GM12878 (cell line): ENCODE measurements at regions not wholly inside any gene's neighbourhood (a gene's known extent, or its start where the extent isn't known, plus 50 kb on each side); places are given as distances from the start of the nearest gene placed in this dataset.

Source experiments
- BRCA1 ChIP-seq: IDR thresholded peaks from 2 replicates; pipeline ENCODE4 v1.6.1; 2011; ENCODE audit warnings: low read depth, low read length, improper control_type of control experiment
- CBFB ChIP-seq: IDR thresholded peaks from 2 replicates; pipeline ENCODE4 v1.6.1; 2016; ENCODE audit warnings: antibody characterized with exemption, low read depth
- CBX5 ChIP-seq: sonication (generic); IDR thresholded peaks from 2 replicates; pipeline ENCODE4 v1.6.1; 2016; ENCODE audit warnings: low read depth, moderate library complexity, mild to moderate bottlenecking, inconsistent platforms
- CHD4 ChIP-seq: fragments of 200-600 bp; sonication (generic); IDR thresholded peaks from 2 replicates; pipeline ENCODE4 v1.6.1; 2016; ENCODE audit warnings: mild to moderate bottlenecking
- IKZF2 ChIP-seq, 2 experiments: fragments of 450-650 bp; IDR thresholded peaks; 2 replicates each; pipeline ENCODE4 v1.6.1; 2017; ENCODE audit warnings: mild to moderate bottlenecking in 2 of 2, moderate library complexity in 2 of 2
- JUND ChIP-seq: IDR thresholded peaks from 2 replicates; pipeline ENCODE4 v1.6.1; 2012; ENCODE audit warnings: low read depth, mild to moderate bottlenecking, low read length, improper control_type of control experiment, moderate library complexity
- KLF5 ChIP-seq: fragments of 450-650 bp; IDR thresholded peaks from 2 replicates; pipeline ENCODE4 v1.6.1; 2014; ENCODE audit warnings: mild to moderate bottlenecking; ENCODE audit not compliant: partially characterized antibody
- MEF2A ChIP-seq: IDR thresholded peaks from 2 replicates; pipeline ENCODE4 v1.6.1; 2011; ENCODE audit warnings: low read depth, mild to moderate bottlenecking, low read length, moderate library complexity; ENCODE audit not compliant: insufficient read depth
- MTA3 ChIP-seq: IDR thresholded peaks from 2 replicates; pipeline ENCODE4 v1.6.1; 2012; ENCODE audit warnings: low read length, inconsistent platforms, borderline replicate concordance
- MXI1 ChIP-seq: fragments of 150-350 bp; IDR thresholded peaks from 2 replicates; pipeline ENCODE4 v1.6.1; 2011; ENCODE audit warnings: low read depth, mild to moderate bottlenecking, inconsistent platforms, low read length, improper control_type of control experiment
- NFYB ChIP-seq: IDR thresholded peaks from 2 replicates; pipeline ENCODE4 v1.6.1; 2011; ENCODE audit warnings: low read depth, mild to moderate bottlenecking, low read length, improper control_type of control experiment, moderate library complexity; ENCODE audit not compliant: insufficient read depth
- PBX3 ChIP-seq: IDR thresholded peaks from 2 replicates; pipeline ENCODE4 v1.6.1; 2011; ENCODE audit warnings: mild to moderate bottlenecking, low read depth, low read length, moderate library complexity; ENCODE audit not compliant: insufficient replicate concordance
- RAD21 ChIP-seq: IDR thresholded peaks from 2 replicates; pipeline ENCODE4 v1.6.1; 2011; ENCODE audit warnings: mild to moderate bottlenecking, low read depth, low read length, moderate library complexity; ENCODE audit not compliant: insufficient read depth
- RFX5 ChIP-seq: IDR thresholded peaks from 2 replicates; pipeline ENCODE4 v1.6.1; 2011; ENCODE audit warnings: low read depth, low read length, improper control_type of control experiment
- TCF7 ChIP-seq: IDR thresholded peaks from 2 replicates; pipeline ENCODE4 v1.6.1; 2014; ENCODE audit warnings: antibody characterized with exemption, borderline replicate concordance
- YBX1 ChIP-seq: fragments of 450-650 bp; IDR thresholded peaks from 2 replicates; pipeline ENCODE4 v1.6.1; 2016; ENCODE audit warnings: antibody characterized with exemption
- TF ChIP-seq, protein P1 (sequence below): fragments of 450-650 bp; IDR thresholded peaks from 2 replicates; pipeline ENCODE4 v1.6.1; 2017; ENCODE audit warnings: antibody characterized with exemption, mild to moderate bottlenecking, moderate library complexity
- TF ChIP-seq, protein P2 (sequence below): fragments of 450-650 bp; IDR thresholded peaks from 2 replicates; pipeline ENCODE4 v1.6.1; 2016; ENCODE audit warnings: mild to moderate bottlenecking
- TF ChIP-seq, protein P3 (sequence below): fragments of 450-650 bp; IDR thresholded peaks from 2 replicates; pipeline ENCODE4 v1.6.1; 2017; ENCODE audit warnings: mild to moderate bottlenecking
- TF ChIP-seq, protein P4 (sequence below): IDR thresholded peaks from 2 replicates; pipeline ENCODE4 v1.6.1; 2012; ENCODE audit warnings: low read depth, low read length, improper control_type of control experiment
- TF ChIP-seq, protein P5 (sequence below): IDR thresholded peaks from 2 replicates; pipeline ENCODE4 v1.6.1; 2012; ENCODE audit warnings: low read depth, low read length, improper control_type of control experiment

DNA sequence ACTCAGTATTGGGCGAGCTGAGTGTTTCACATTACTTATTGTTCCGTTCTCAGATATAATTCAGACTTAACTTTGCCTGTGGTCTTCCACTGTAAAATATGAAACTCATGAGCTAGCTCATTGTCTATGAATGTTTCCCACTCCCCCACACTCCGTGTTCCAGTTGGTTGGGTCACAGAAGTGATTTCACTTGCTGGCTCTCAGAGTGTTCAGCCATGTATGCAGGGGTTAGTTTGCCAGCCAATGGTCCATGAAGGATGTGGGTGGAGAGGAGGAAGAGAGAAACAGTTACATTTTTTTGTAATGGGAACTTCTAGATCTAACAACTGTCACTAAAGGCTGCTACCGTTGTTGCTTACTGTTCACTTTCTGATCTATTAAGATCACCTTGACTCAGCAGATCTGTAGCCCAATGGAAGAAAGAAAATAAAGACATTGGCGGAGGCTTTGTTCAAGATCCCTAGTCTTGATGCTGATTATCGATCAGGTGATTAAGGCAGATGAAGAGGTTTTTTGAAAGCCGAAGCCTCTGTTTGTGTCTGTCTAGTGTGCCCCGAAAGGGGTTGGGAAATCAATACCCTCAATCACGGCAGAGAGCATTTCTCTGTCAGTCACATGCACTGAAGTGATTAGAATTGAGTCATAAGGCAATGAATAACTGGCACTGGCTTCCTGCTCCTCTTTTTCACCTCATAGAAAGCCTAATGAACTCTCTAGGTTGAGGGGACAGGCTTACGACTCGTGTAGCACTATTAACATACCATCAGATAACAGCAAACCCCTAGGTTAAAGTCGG is 279.7 kb upstream of the FIGN start (continued):
- TF ChIP-seq PBX3 (peak; percentile 50), CBFB (no peak), MEF2A (peak; percentile 78; the same call in 1 of the 2 replicates), TCF7 (no peak), NFYB (peak; percentile 63), CHD4 (no peak), YBX1 (no peak), MTA3 (peak; percentile 59; the same call in 1 of the 2 replicates), MXI1 (no peak), RFX5 (no peak), IKZF2 (IDR thresholded peaks at IDR 0.05) (peak; percentile 97), JUND (no peak), RAD21 (no peak), BRCA1 (no peak), KLF5 (no peak), CBX5 (peak; percentile 95)
- TF ChIP-seq, protein P1, sequence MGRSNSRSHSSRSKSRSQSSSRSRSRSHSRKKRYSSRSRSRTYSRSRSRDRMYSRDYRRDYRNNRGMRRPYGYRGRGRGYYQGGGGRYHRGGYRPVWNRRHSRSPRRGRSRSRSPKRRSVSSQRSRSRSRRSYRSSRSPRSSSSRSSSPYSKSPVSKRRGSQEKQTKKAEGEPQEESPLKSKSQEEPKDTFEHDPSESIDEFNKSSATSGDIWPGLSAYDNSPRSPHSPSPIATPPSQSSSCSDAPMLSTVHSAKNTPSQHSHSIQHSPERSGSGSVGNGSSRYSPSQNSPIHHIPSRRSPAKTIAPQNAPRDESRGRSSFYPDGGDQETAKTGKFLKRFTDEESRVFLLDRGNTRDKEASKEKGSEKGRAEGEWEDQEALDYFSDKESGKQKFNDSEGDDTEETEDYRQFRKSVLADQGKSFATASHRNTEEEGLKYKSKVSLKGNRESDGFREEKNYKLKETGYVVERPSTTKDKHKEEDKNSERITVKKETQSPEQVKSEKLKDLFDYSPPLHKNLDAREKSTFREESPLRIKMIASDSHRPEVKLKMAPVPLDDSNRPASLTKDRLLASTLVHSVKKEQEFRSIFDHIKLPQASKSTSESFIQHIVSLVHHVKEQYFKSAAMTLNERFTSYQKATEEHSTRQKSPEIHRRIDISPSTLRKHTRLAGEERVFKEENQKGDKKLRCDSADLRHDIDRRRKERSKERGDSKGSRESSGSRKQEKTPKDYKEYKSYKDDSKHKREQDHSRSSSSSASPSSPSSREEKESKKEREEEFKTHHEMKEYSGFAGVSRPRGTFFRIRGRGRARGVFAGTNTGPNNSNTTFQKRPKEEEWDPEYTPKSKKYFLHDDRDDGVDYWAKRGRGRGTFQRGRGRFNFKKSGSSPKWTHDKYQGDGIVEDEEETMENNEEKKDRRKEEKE, result no peak
- TF ChIP-seq, protein P2, sequence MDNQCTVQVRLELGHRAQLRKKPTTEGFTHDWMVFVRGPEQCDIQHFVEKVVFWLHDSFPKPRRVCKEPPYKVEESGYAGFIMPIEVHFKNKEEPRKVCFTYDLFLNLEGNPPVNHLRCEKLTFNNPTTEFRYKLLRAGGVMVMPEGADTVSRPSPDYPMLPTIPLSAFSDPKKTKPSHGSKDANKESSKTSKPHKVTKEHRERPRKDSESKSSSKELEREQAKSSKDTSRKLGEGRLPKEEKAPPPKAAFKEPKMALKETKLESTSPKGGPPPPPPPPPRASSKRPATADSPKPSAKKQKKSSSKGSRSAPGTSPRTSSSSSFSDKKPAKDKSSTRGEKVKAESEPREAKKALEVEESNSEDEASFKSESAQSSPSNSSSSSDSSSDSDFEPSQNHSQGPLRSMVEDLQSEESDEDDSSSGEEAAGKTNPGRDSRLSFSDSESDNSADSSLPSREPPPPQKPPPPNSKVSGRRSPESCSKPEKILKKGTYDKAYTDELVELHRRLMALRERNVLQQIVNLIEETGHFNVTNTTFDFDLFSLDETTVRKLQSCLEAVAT, result peak; percentile 86
- TF ChIP-seq, protein P3, sequence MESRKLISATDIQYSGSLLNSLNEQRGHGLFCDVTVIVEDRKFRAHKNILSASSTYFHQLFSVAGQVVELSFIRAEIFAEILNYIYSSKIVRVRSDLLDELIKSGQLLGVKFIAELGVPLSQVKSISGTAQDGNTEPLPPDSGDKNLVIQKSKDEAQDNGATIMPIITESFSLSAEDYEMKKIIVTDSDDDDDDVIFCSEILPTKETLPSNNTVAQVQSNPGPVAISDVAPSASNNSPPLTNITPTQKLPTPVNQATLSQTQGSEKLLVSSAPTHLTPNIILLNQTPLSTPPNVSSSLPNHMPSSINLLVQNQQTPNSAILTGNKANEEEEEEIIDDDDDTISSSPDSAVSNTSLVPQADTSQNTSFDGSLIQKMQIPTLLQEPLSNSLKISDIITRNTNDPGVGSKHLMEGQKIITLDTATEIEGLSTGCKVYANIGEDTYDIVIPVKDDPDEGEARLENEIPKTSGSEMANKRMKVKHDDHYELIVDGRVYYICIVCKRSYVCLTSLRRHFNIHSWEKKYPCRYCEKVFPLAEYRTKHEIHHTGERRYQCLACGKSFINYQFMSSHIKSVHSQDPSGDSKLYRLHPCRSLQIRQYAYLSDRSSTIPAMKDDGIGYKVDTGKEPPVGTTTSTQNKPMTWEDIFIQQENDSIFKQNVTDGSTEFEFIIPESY, result no peak
- TF ChIP-seq, protein P4, sequence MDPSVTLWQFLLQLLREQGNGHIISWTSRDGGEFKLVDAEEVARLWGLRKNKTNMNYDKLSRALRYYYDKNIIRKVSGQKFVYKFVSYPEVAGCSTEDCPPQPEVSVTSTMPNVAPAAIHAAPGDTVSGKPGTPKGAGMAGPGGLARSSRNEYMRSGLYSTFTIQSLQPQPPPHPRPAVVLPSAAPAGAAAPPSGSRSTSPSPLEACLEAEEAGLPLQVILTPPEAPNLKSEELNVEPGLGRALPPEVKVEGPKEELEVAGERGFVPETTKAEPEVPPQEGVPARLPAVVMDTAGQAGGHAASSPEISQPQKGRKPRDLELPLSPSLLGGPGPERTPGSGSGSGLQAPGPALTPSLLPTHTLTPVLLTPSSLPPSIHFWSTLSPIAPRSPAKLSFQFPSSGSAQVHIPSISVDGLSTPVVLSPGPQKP, result no peak
- TF ChIP-seq, protein P5, sequence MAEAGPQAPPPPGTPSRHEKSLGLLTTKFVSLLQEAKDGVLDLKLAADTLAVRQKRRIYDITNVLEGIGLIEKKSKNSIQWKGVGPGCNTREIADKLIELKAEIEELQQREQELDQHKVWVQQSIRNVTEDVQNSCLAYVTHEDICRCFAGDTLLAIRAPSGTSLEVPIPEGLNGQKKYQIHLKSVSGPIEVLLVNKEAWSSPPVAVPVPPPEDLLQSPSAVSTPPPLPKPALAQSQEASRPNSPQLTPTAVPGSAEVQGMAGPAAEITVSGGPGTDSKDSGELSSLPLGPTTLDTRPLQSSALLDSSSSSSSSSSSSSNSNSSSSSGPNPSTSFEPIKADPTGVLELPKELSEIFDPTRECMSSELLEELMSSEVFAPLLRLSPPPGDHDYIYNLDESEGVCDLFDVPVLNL, result no peak
